Prostate gland (tissue), 2 donors: ENCODE measurements at regions not wholly inside any gene's neighbourhood (a gene's known extent, or its start where the extent isn't known, plus 50 kb on each side); places are given as distances from the start of the nearest gene placed in this dataset.

ENCODE experiments used
- DNase-seq: peaks from one replicate; pipeline ENCODE4 v3.0.0-alpha.2; 2019; ENCODE audit warnings: low spot score
- H3K27ac ChIP-seq, 2 donors: fragments of 200-600 bp; sonication (generic); 2 replicates each; pipeline ENCODE4 v1.5.1; 2017 to 2019
- H3K27me3 ChIP-seq: fragments of 200-600 bp; sonication (generic); replicated peaks from 2 replicates; pipeline ENCODE4 v1.5.1; 2019; ENCODE audit not compliant: insufficient read depth
- H3K36me3 ChIP-seq, 2 donors: fragments of 200-600 bp; sonication (generic); 1 replicate in 1 of 2; 2 replicates in 1 of 2; pipeline versions ENCODE4 v1.5.1 to v1.8.1; 2017 to 2019
- H3K4me1 ChIP-seq: fragments of 200-600 bp; sonication (generic); replicated peaks from 2 replicates; pipeline ENCODE4 v1.5.1; 2019
- H3K4me3 ChIP-seq, 2 donors: fragments of 200-600 bp; sonication (generic); 2 replicates each; pipeline ENCODE4 v1.5.1; 2017 to 2019
- H3K9me3 ChIP-seq: fragments of 200-600 bp; sonication (generic); 2 replicates; pipeline ENCODE4 v1.5.1; 2017
- POLR2A ChIP-seq: fragments of 450-650 bp; IDR thresholded peaks from one replicate; pipeline ENCODE4 v1.6.1; 2016; ENCODE audit warnings: antibody characterized with exemption, mild to moderate bottlenecking
- POLR2AphosphoS5 ChIP-seq: sonication (generic); formaldehyde crosslinking; IDR thresholded peaks from one replicate; pipeline ENCODE4 v1.6.1; 2017; ENCODE audit warnings: antibody characterized with exemption
- WGBS: methylation state at CpG from one replicate; pipeline ENCODE4 v1.1.5; 2018; 5-methylcytosine and 5-hydroxymethylcytosine counted together
- intact Hi-C: fragments of 100-400 bp; cut with DNase I; formaldehyde crosslinking; loops from one replicate; pipeline ENCODE4 v1.14.2; 2022
- TF ChIP-seq, protein P1 (sequence below), 4 experiments: fragments of 200-600 bp in 2 of 4; fragments of 450-650 bp in 2 of 4; sonication (generic) in 2 of 4; IDR thresholded peaks; 1 replicate in 3 of 4; 2 replicates in 1 of 4; pipeline ENCODE4 v1.5.1; 2016 to 2019; ENCODE audit warnings: antibody characterized with exemption in 4 of 4, mild to moderate bottlenecking in 2 of 4, moderate library complexity in 2 of 4

DNA sequence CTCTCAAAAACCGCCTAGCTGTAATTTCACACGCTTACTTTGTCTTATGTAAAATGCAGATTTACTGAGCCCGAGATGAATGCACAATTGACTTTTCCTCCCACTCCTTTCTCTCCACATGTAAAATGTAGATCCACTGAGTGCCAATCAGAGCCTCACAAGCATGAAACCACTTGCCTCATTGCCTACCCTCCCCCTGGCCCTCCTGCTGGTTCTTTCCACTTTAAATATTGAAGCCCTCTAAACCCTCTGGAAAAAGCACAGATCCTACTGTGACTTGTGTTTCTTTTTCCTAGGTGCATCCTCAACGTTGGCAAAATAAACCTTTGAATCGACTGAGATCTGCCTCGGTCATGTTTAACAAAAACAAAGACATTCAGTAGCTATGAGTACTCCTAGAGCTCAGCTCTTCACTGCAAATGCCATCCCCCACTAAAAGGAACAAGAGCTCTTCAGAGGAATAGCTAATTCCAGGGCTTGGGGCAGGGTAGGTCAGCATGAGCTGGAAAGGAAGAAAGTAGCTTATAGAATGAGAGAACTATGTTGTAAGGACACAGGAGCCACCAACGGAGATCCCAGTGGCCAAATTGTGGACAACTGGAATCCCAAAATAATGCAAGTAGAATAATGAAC is 365.5 kb upstream of the RUNX1 start:
- H3K36me3 ChIP-seq = no peaks in the 10 kb centered on the region
- 78% methylated on average over 7 of the region's 7 CpGs for WGBS
- no peak for DNase-seq
- H3K4me3 ChIP-seq = no peak overlapping the region
- H3K27me3 ChIP-seq = no peaks in the 10 kb centered on the region
- intact Hi-C loops = no loop called here
- H3K9me3 ChIP-seq = no peaks in the 10 kb centered on the region
- no peak overlapping the region for H3K27ac ChIP-seq
- no peaks in the 10 kb centered on the region for H3K4me1 ChIP-seq
- TF ChIP-seq POLR2AphosphoS5 (no peak), POLR2A (no peak)
- TF ChIP-seq, protein P1, sequence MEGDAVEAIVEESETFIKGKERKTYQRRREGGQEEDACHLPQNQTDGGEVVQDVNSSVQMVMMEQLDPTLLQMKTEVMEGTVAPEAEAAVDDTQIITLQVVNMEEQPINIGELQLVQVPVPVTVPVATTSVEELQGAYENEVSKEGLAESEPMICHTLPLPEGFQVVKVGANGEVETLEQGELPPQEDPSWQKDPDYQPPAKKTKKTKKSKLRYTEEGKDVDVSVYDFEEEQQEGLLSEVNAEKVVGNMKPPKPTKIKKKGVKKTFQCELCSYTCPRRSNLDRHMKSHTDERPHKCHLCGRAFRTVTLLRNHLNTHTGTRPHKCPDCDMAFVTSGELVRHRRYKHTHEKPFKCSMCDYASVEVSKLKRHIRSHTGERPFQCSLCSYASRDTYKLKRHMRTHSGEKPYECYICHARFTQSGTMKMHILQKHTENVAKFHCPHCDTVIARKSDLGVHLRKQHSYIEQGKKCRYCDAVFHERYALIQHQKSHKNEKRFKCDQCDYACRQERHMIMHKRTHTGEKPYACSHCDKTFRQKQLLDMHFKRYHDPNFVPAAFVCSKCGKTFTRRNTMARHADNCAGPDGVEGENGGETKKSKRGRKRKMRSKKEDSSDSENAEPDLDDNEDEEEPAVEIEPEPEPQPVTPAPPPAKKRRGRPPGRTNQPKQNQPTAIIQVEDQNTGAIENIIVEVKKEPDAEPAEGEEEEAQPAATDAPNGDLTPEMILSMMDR (IDR thresholded peaks at IDR 0.05) = no peak

DNA sequence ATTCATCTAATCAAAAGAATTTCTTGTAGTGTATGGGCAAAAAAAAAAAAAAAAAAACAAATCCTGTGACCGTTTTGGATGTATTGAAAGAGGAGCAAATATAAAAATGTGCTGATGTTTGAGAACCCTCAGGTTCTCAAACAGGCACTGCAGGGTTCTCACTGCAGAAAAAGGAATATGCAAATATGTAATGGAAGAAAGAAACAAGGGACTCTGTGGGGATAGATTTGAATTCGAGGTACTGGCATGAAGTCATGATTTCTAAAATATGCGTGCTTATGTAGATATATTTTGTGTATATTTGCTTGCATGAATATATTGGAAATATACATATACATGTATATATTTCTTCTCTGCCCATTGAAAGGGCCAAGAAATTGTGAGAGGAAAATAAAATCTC is 365.0 kb upstream of the RUNX1 start:
- no peak for DNase-seq
- Histone ChIP-seq H3K36me3 (no peaks in the 10 kb centered on the region), H3K4me3 (no peak overlapping the region), H3K4me1 (no peaks in the 10 kb centered on the region), H3K9me3 (no peaks in the 10 kb centered on the region), H3K27ac (no peak overlapping the region), H3K27me3 (no peaks in the 10 kb centered on the region)
- no peak for TF ChIP-seq POLR2A
- no peak for TF ChIP-seq POLR2AphosphoS5
- TF ChIP-seq, protein P1 (IDR thresholded peaks at IDR 0.05) = no peak
- 80% methylated on average over 3 of the region's 3 CpGs for WGBS
- intact Hi-C loops = no loop called here

DNA sequence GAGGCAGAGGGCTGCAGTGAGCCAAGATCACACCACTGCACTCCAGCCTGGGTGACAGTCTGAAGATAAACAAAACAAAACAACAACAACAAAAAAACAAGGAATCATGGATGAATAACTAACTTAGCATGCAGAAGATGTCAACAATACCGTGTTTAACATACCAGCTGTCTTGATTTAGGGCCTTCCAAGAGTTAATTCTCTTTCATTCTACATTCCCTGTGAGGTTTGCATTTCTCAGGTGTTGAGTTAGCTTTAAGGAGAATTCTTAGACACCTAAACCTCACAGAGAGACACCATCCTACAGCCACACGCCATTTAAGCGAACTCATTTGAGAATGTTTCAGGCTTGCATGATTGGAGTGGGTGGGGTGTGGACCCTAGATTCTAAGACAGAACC is 363.1 kb upstream of the RUNX1 start:
- H3K27ac ChIP-seq = no peak overlapping the region
- DNase-seq = no peak
- H3K4me1 ChIP-seq = no peaks in the 10 kb centered on the region
- WGBS = 97% methylated on average over 3 of the region's 3 CpGs
- no peak overlapping the region for H3K4me3 ChIP-seq
- intact Hi-C loops = no loop called here
- no peaks in the 10 kb centered on the region for H3K9me3 ChIP-seq
- TF ChIP-seq, protein P1 (IDR thresholded peaks at IDR 0.05) = no peak
- H3K27me3 ChIP-seq = no peaks in the 10 kb centered on the region
- no peaks in the 10 kb centered on the region for H3K36me3 ChIP-seq

DNA sequence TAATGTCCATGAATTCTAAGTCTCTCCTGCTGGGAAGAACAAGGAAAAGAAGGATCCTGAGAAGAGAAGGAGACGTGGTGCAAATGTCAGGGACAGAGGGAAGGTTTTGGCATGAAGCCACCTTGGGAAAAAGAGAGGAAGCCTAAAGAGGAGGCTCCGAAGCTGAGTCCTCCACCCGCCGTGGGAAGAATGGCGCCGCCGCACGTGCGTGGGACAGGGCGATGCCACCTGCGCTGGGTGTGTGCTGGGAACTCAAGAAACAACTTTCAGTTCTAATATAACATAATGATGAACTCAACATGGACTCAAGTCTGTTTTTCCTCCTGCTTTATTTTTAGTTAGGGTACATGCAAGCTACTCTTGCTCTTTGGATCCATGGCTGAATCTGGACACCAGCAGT is 362.3 kb upstream of the RUNX1 start:
- DNase-seq = no peak
- Histone ChIP-seq H3K9me3 (no peaks in the 10 kb centered on the region), H3K27ac (no peak overlapping the region), H3K36me3 (no peaks in the 10 kb centered on the region), H3K4me3 (no peak overlapping the region), H3K4me1 (no peaks in the 10 kb centered on the region), H3K27me3 (no peaks in the 10 kb centered on the region)
- 95% methylated on average over 11 of the region's 11 CpGs for WGBS
- intact Hi-C loops = no loop called here
- TF ChIP-seq, protein P1 (IDR thresholded peaks at IDR 0.05) = no peak
- TF ChIP-seq POLR2AphosphoS5 (no peak), POLR2A (no peak)

DNA sequence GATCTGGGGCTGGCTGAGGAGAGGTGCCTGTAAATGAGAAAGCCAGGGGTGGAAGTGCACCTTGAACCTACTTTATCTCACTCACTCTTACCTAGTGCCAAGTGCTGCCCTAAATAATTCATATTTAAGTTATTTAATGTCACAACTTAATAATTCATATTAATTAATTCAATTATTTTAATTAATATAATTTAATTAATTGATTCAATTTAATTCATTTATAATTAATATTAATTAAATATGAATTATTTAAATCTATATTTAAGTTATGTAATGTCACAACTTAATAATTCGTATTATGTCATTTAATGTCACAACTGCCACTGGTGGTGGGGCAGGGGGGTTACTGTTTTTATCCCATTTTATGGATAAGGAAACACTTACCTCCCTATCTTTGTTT is 361.6 kb upstream of the RUNX1 start:
- Histone ChIP-seq H3K9me3 (no peaks in the 10 kb centered on the region), H3K4me3 (no peak overlapping the region), H3K27ac (no peak overlapping the region), H3K27me3 (no peaks in the 10 kb centered on the region), H3K36me3 (no peaks in the 10 kb centered on the region), H3K4me1 (no peaks in the 10 kb centered on the region)
- intact Hi-C loops = no loop called here
- 97% methylated on average over 1 of the region's 1 CpG for WGBS
- TF ChIP-seq POLR2AphosphoS5 (no peak), POLR2A (no peak)
- TF ChIP-seq, protein P1 (IDR thresholded peaks at IDR 0.05) = no peak
- DNase-seq = no peak
